OCI-LY1 (cell line): ENCODE measurements at regions not wholly inside any gene's neighbourhood (a gene's known extent, or its start where the extent isn't known, plus 50 kb on each side); places are given as distances from the start of the nearest gene placed in this dataset.

ENCODE experiments used
- H2AFZ ChIP-seq: fragments of 200-600 bp; sonication (generic), shearing (Covaris generic); 2 replicates; pipeline ENCODE4 v1.6.0; 2014; ENCODE audit warnings: antibody characterized with exemption, mild to moderate bottlenecking, low read length
- H3F3A ChIP-seq: fragments of 200-600 bp; sonication (generic), shearing (Covaris generic); 2 replicates; pipeline ENCODE4 v1.6.0; 2014; ENCODE audit warnings: mild to moderate bottlenecking, antibody characterized with exemption, low read length, moderate library complexity; ENCODE audit not compliant: insufficient read depth
- H3K27ac ChIP-seq: fragments of 200-600 bp; sonication (generic); 2 replicates; pipeline ENCODE4 v1.5.1; 2014; ENCODE audit warnings: low read length, mixed run types, mild to moderate bottlenecking, low read depth; ENCODE audit not compliant: poor library complexity, severe bottlenecking
- H3K27me3 ChIP-seq: fragments of 200-600 bp; sonication (generic); 2 replicates; pipeline ENCODE4 v1.6.0; 2014; ENCODE audit warnings: antibody characterized with exemption, mild to moderate bottlenecking, low read length, moderate library complexity; ENCODE audit not compliant: insufficient read depth
- H3K36me3 ChIP-seq: fragments of 200-600 bp; sonication (generic); 2 replicates; pipeline ENCODE4 v1.6.1; 2014; ENCODE audit warnings: mild to moderate bottlenecking, antibody characterized with exemption, low read length, moderate library complexity, mixed read lengths; ENCODE audit not compliant: insufficient read depth
- H3K4me1 ChIP-seq: fragments of 200-600 bp; sonication (generic); 2 replicates; pipeline ENCODE4 v1.5.1; 2014; ENCODE audit warnings: mild to moderate bottlenecking, low read length, moderate library complexity; ENCODE audit not compliant: insufficient read depth, severe bottlenecking
- H3K4me2 ChIP-seq: fragments of 200-600 bp; sonication (generic), shearing (Covaris generic); 2 replicates; pipeline ENCODE4 v1.6.1; 2014; ENCODE audit warnings: low read length
- H3K4me3 ChIP-seq: fragments of 200-600 bp; sonication (generic); 2 replicates; pipeline ENCODE4 v1.5.1; 2014; ENCODE audit warnings: low read length, low read depth, mild to moderate bottlenecking, mixed read lengths; ENCODE audit not compliant: poor library complexity, severe bottlenecking
- H3K79me2 ChIP-seq: fragments of 200-600 bp; shearing (Covaris generic); 2 replicates; pipeline ENCODE4 v1.6.1; 2016; ENCODE audit warnings: mixed run types, low read length, mixed read lengths; ENCODE audit not compliant: insufficient read depth
- H3K9ac ChIP-seq: fragments of 200-600 bp; sonication (generic), shearing (Covaris generic); 2 replicates; pipeline ENCODE4 v1.6.1; 2014; ENCODE audit warnings: mild to moderate bottlenecking, low read length, mixed read lengths
- H3K9me2 ChIP-seq: fragments of 200-600 bp; sonication (generic), shearing (Covaris generic); 2 replicates; pipeline ENCODE4 v1.6.1; 2014; ENCODE audit warnings: low read depth, mild to moderate bottlenecking, low read length, mixed read lengths
- H3K9me3 ChIP-seq: fragments of 200-600 bp; shearing (Covaris generic); 2 replicates; pipeline ENCODE4 v1.6.1; 2014; ENCODE audit warnings: low read length, mixed read lengths
- H4K20me1 ChIP-seq: fragments of 200-600 bp; sonication (generic), shearing (Covaris generic); 2 replicates; pipeline ENCODE4 v1.6.0; 2016; ENCODE audit warnings: mild to moderate bottlenecking, low read length; ENCODE audit not compliant: insufficient read depth
- EZH2 ChIP-seq: fragments of 200-600 bp; sonication (generic), shearing (Covaris generic); IDR thresholded peaks from 2 replicates; pipeline ENCODE4 v1.8.0; 2017; ENCODE audit warnings: borderline replicate concordance, mixed run types, mild to moderate bottlenecking, antibody characterized with exemption, low read length, moderate library complexity, mixed read lengths
- TF ChIP-seq, protein P1 (sequence below): fragments of 200-600 bp; sonication (generic), shearing (Covaris generic); IDR thresholded peaks from 2 replicates; pipeline ENCODE4 v1.5.1; 2017; ENCODE audit warnings: mild to moderate bottlenecking, antibody characterized with exemption, low read length, moderate library complexity, mixed read lengths

DNA sequence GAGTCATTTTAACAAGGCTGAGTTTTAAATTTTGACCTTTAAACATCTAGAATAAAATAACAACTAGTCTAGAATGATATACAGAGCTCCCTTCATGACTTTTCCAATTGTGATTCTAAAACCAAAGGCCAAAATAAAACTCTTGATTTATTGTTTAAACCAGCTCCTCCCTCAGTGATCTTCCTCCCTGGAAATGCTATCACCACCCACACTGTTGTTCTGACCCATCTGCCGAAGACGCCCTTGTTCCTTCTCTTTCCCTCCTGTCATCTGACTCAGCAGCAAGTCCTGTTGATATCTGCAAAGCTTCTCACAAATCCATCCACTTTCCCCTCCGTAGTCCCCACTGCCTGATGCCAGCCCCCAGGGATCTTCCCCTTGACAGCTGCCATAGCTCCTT, 231.6 kb upstream of the DYNLRB2 start:
- Histone ChIP-seq H3F3A (no peaks in the 10 kb centered on the region), H4K20me1 (no peaks in the 10 kb centered on the region), H3K9me2 (no peaks in the 10 kb centered on the region), H3K9ac (no peak overlapping the region), H3K4me1 (no peaks in the 10 kb centered on the region), H3K27ac (no peak overlapping the region), H3K36me3 (no peaks in the 10 kb centered on the region), H3K79me2 (no peaks in the 10 kb centered on the region), H3K9me3 (no peaks in the 10 kb centered on the region), H3K27me3 (no peaks in the 10 kb centered on the region), H3K4me2 (no peak overlapping the region), H2AFZ (no peak overlapping the region), H3K4me3 (no peak overlapping the region)
- TF ChIP-seq, protein P1, sequence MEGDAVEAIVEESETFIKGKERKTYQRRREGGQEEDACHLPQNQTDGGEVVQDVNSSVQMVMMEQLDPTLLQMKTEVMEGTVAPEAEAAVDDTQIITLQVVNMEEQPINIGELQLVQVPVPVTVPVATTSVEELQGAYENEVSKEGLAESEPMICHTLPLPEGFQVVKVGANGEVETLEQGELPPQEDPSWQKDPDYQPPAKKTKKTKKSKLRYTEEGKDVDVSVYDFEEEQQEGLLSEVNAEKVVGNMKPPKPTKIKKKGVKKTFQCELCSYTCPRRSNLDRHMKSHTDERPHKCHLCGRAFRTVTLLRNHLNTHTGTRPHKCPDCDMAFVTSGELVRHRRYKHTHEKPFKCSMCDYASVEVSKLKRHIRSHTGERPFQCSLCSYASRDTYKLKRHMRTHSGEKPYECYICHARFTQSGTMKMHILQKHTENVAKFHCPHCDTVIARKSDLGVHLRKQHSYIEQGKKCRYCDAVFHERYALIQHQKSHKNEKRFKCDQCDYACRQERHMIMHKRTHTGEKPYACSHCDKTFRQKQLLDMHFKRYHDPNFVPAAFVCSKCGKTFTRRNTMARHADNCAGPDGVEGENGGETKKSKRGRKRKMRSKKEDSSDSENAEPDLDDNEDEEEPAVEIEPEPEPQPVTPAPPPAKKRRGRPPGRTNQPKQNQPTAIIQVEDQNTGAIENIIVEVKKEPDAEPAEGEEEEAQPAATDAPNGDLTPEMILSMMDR, result no peak
- no peak for TF ChIP-seq EZH2

DNA sequence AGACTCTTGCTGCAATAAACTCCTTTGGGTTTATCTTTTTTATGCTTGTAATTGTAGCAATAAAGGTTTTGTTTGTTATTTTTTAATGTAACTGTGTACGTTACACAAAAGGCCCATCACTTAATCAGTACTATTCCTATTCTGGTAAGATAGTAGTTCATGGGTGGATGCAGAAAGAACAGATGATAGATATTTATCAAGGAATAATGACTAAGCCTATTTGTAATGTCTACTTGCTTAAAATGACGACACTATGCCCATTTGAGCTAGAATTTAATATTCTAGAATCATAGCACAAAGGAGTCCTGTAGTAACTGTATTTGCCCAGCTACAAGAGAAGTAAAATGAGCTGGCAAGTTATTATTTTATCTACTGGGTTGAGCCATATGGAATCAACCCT, 235.4 kb upstream of the DYNLRB2 start:
- H3K79me2 ChIP-seq, result no peaks in the 10 kb centered on the region
- H3K9ac ChIP-seq, result no peak overlapping the region
- no peaks in the 10 kb centered on the region for H4K20me1 ChIP-seq
- H3K9me2 ChIP-seq, result no peaks in the 10 kb centered on the region
- H3K36me3 ChIP-seq, result no peaks in the 10 kb centered on the region
- TF ChIP-seq, protein P1, result no peak
- no peak for TF ChIP-seq EZH2
- no peak overlapping the region for H3K4me3 ChIP-seq
- no peaks in the 10 kb centered on the region for H3K9me3 ChIP-seq
- H3F3A ChIP-seq, result no peaks in the 10 kb centered on the region
- no peaks in the 10 kb centered on the region for H3K4me1 ChIP-seq
- H3K27me3 ChIP-seq, result no peaks in the 10 kb centered on the region
- H3K27ac ChIP-seq, result no peak overlapping the region
- no peak overlapping the region for H2AFZ ChIP-seq
- no peak overlapping the region for H3K4me2 ChIP-seq

DNA sequence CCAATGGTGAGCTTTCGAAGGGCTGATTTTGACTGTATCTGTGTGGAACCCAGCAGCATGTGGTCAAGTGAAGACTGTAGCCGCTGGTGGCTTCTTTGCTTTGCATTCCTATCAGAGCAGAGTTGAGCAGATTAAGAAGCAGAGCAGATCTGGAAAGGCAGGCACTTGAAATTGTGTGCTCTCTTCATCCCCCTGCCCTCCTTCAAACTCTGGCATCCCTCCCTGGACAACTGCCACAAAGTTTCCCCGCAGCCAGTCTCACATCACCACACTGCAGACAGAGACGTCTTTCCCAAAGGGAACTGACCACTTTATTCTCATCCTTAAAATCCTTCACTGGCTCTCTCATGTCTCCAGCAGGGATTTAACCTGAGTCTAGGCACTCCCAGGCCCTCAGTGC, 237.1 kb upstream of the DYNLRB2 start:
- Histone ChIP-seq H3K27ac (no peak overlapping the region), H3K79me2 (no peaks in the 10 kb centered on the region), H3K4me2 (no peak overlapping the region), H3K9me3 (no peaks in the 10 kb centered on the region), H4K20me1 (no peaks in the 10 kb centered on the region), H3K27me3 (no peaks in the 10 kb centered on the region), H3K9me2 (no peaks in the 10 kb centered on the region), H3K9ac (no peak overlapping the region), H2AFZ (no peak overlapping the region), H3K4me1 (no peaks in the 10 kb centered on the region), H3K36me3 (no peaks in the 10 kb centered on the region), H3F3A (no peaks in the 10 kb centered on the region), H3K4me3 (no peak overlapping the region)
- TF ChIP-seq, protein P1, result no peak
- TF ChIP-seq EZH2, result no peak
